ENCODE measurements at regions not wholly inside any gene's neighbourhood (a gene's known extent, or its start where the extent isn't known, plus 50 kb on each side); places are given as distances from the start of the nearest gene placed in this dataset.

DNA sequence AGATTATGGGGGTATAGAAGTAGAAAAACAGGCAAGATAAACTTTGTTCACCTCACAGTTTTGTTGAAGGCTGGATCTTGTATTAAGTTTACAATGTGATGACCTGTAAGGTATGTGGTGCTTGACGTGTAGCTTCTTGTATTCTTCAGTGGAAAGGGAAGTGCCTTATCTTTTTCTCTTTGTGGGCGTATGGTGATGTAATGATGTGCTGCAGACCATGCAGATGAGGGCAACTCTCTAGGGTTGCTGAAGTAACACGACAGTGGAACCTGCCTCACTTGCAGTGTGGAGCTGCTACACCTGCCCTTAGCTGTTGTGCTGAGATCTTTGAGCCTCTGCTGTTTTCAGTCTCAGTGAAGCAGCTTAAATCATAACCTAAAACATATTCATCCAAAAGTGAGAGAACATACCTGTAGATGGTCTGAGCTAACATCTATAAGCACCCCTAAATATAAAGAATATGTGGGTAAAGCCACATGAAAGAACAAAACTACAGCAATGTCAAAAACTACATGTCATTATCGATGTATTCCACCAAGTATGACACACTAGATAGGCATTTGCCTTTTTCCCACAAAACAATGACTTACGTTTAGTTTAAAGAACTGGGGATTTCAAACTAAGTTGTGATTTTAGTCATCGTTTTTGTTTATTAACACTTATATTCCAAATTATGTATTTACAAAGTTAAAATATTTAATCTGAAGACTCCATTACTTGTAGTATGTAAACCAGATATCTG, 1144.1 kb downstream of the CNTNAP5 start:
- TF ChIP-seq, protein P1, sequence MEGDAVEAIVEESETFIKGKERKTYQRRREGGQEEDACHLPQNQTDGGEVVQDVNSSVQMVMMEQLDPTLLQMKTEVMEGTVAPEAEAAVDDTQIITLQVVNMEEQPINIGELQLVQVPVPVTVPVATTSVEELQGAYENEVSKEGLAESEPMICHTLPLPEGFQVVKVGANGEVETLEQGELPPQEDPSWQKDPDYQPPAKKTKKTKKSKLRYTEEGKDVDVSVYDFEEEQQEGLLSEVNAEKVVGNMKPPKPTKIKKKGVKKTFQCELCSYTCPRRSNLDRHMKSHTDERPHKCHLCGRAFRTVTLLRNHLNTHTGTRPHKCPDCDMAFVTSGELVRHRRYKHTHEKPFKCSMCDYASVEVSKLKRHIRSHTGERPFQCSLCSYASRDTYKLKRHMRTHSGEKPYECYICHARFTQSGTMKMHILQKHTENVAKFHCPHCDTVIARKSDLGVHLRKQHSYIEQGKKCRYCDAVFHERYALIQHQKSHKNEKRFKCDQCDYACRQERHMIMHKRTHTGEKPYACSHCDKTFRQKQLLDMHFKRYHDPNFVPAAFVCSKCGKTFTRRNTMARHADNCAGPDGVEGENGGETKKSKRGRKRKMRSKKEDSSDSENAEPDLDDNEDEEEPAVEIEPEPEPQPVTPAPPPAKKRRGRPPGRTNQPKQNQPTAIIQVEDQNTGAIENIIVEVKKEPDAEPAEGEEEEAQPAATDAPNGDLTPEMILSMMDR (conservative IDR thresholded peaks at IDR 0.05 in 1 of 2, IDR thresholded peaks at IDR 0.05 in 1 of 2; ENCODE audit: low read depth in 1 of 2, low read length in 2 of 2): no peak
- TF ChIP-seq EZH2 (IDR thresholded peaks at IDR 0.05; ENCODE audit: low read length, missing control alignments): no peak

Data from fibroblast of lung (primary cell).